AG09319 (cell line): ENCODE measurements at regions not wholly inside any gene's neighbourhood (a gene's known extent, or its start where the extent isn't known, plus 50 kb on each side); places are given as distances from the start of the nearest gene placed in this dataset.

Experiments
- DNase-seq: peaks from one replicate; pipeline ENCODE4 v3.0.0-alpha.2; 2010; ENCODE audit warnings: low read depth; ENCODE audit errors: extremely low read depth
- TF ChIP-seq, protein P1 (sequence below): IDR thresholded peaks from 2 replicates; pipeline ENCODE4 v1.5.1; 2011; ENCODE audit warnings: low read depth, mild to moderate bottlenecking, inconsistent platforms, low read length, moderate library complexity

DNA sequence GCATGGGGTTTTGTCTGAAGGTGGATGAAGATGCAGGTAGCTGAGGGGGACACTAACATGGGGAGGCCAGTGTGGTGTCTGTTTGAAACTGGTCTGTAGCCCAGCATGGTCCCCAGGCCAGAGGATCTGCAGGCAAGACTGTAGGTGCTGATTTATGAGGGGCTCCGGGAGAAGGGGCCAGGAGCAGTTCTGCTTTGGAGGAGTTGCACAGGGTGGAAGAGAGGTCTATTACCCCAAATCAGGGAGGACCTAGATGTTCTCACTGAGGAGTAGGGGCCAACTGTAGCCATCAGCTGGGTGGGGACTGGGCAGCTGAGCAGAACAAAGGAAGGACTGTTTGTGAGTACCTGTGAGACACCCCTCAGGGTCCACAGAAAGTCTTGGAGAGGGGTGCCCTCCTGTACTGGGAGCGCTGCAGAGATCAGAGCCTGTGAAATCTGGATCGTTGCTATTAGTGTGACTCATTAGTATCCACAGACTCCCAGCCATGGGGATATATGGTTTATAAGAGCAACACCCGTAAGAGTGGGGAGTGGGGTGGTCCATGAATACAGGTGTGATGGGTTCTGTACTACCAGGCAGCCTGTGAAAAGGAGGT lies 64.3 kb upstream of the IRF2BP2 start:
- DNase-seq, result no peak
- TF ChIP-seq, protein P1, sequence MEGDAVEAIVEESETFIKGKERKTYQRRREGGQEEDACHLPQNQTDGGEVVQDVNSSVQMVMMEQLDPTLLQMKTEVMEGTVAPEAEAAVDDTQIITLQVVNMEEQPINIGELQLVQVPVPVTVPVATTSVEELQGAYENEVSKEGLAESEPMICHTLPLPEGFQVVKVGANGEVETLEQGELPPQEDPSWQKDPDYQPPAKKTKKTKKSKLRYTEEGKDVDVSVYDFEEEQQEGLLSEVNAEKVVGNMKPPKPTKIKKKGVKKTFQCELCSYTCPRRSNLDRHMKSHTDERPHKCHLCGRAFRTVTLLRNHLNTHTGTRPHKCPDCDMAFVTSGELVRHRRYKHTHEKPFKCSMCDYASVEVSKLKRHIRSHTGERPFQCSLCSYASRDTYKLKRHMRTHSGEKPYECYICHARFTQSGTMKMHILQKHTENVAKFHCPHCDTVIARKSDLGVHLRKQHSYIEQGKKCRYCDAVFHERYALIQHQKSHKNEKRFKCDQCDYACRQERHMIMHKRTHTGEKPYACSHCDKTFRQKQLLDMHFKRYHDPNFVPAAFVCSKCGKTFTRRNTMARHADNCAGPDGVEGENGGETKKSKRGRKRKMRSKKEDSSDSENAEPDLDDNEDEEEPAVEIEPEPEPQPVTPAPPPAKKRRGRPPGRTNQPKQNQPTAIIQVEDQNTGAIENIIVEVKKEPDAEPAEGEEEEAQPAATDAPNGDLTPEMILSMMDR, result no peak

DNA sequence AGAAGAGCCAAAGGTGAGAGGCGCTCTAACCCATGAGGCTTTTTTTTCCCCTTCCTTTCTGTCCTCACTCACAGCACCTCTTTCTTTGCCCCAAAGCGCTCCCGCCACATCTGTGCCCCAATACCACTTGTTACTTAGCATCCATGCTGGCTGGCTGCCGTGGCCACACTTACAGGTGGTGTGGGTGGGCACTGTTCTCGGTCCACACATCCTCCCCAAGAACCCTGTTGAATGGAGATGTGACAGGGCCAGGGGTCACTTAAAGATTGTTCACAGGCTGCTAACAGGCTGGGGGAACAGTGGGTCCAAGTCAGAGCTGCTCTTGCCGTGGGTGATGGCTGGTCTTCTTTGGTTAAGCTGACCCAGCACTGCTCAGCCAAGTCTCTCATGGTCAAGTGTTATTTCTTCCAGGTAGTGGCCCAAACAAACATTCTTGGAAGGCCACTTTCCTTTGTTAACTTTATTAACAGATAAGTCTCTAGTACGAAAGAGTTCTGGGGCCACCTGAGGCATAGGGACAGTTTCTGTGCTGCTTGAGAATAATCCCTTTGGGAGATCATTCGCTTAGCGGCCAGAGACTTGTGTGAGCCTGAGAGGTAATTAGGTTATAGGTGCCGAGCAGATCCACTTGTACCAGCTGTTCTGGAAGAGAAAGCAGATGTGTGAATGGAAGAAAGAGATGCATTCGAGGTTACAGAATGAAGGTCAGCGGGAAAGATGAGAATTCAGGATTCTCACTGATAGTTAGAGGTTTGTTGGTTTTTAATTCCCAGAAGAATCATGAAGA lies 62.6 kb upstream of the IRF2BP2 start:
- TF ChIP-seq, protein P1, result no peak
- no peak for DNase-seq

DNA sequence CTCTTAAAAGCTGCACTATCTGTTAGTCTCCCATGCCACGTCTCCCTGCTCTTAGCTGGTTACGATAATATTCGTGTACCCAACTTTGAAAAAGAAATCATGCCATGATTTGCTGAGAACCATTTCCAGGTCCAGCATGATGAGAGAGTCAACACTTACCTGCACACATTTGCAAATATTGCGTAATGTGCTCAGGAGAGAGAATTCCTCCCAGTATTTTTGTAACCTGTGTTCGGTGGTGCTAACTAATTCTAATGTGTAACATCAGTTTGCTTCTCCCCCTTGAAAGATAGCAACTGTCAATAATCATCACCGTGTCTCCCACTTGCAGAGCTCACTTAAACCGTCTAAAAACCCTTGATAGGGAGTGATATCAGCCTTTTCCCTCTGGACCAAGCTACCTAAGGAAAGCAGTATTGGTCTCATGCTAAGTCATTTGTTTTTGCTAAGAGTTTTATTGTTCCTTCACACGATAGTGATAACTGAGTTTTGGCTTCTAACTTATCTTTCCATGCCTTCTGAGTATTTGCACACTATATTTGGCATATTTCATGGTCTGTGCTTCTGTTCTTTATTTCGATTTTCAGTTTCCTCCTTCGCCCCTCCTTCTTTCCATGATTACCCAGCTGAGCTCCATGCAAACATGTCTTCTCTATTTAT lies 61.1 kb upstream of the IRF2BP2 start:
- TF ChIP-seq, protein P1, result no peak
- DNase-seq, result no peak

DNA sequence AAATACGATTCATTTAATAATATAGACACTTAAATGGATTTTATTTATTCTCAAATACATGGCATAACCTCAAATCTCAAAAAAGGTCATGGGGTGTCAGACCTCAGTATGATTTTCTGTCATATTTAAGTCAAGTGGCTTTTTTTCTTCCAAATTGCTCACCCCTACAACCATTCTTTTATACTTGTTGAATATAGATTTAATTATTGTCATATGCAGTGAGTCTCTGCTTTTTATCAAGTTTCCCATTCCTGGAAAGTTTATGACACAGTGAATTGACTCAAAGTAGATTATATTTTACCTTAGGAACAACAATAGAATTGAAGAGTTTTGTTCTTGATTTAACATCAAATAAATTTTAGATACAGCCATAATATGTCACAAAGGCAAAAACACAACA lies 59.5 kb upstream of the IRF2BP2 start:
- TF ChIP-seq, protein P1, result no peak
- DNase-seq, result no peak

DNA sequence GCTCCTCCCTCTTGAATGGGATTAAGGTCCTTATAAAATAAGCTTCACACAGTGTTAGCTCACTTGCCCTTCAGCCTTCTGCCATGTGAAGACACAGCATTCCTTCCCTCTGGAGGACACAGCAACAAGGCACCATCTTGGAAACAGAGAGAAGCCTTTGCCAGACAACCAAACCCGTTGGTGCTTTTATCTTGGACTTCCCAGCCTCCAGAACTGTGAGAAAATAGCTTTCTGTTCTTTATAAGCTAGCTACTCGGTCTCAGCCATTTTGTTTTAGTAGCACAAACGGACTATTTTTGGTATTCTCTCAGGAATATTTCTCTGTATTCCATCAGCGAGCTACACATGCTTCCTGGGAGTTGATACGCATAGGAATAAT lies 58.6 kb upstream of the IRF2BP2 start:
- DNase-seq, result no peak
- TF ChIP-seq, protein P1, result no peak

DNA sequence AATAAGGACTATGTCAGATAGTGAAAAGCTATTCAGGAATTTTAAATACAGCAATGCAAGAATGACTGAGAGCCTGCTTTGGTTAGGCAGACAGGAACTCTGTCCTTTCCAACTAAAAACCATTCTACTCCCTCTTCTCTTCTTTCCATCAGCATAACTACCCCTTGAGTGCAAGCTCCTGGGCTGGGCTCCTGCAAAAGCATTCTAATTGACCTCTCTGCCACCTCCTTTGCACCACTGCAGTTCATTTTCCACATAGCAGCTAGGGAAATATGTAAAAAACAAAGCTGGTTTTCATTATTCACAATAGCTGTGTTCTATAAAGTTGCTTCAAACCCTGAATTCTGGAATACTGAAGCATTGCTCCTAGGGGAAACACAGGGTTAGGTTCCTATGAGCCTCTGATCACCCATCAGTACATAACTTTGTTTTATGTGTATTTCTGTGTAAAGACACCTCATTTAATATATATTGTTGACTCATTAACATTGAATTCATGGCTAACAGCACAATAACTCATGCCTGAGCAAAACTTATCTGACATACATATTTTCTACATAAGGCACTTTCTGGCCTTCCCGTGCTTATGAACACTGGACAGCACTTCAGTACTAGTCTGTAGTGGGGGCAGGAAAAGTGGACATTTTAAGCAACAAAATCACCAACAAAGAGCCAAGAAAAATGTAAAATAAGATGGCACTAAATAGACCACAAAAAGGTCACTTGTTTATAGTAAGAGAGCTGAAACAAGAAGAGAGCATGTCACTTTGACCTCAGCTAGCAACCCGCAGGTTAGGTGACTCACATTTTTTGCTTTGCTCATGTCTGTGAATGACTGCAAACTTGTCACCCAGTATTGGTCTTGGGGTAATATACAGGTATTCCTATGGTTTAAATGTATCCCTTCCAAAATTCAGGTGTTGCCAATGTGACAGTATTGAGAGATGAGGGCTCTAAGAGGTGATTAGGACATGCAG lies 57.9 kb upstream of the IRF2BP2 start:
- DNase-seq, result no peak
- TF ChIP-seq, protein P1, result no peak
